ENCODE measurements at regions not wholly inside any gene's neighbourhood (a gene's known extent, or its start where the extent isn't known, plus 50 kb on each side); places are given as distances from the start of the nearest gene placed in this dataset.

DNA sequence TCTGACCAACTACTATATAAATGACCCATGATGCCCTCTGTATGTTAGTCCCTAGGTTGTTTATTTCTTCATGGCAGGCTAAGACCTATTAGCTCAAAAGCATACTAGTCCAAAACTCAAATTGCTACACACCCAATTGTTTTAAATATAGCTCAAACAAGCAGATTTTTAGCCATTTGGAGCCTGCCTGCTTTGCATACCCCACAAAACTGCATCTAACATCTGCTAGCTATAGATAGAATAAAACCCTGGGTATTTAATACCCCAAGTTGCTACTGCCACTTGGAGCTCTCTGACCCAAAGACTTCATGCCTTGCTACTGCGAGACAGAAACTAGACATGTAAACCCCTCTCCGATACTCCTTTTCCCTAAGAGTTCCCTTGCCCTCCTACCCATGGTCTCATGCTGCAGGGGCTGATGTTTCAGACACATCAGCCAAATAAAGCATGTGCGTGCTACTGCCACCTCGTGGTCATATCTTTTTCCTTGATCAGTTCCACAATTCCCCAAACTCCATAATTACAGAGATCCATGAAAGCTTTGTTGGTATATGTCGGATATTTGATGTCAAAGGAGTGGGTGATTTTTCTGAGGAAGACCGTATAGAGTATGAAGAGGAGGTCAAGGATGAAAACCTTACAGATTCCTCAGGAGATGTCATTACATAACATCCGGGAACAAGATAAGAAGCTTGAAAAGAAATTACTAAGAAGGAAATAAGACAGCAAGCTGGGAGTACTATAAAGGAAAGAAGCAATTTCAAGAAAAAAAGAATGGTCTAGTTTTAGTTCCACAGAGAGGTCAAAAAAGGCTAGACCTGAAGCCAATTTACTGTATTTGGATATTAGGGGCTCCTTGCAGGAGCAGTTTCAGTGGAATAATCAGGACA, 386.6 kb downstream of the SH2D4B start:
- TF ChIP-seq EP300 (IDR thresholded peaks at IDR 0.05), result no peak
- TF ChIP-seq, protein P1, sequence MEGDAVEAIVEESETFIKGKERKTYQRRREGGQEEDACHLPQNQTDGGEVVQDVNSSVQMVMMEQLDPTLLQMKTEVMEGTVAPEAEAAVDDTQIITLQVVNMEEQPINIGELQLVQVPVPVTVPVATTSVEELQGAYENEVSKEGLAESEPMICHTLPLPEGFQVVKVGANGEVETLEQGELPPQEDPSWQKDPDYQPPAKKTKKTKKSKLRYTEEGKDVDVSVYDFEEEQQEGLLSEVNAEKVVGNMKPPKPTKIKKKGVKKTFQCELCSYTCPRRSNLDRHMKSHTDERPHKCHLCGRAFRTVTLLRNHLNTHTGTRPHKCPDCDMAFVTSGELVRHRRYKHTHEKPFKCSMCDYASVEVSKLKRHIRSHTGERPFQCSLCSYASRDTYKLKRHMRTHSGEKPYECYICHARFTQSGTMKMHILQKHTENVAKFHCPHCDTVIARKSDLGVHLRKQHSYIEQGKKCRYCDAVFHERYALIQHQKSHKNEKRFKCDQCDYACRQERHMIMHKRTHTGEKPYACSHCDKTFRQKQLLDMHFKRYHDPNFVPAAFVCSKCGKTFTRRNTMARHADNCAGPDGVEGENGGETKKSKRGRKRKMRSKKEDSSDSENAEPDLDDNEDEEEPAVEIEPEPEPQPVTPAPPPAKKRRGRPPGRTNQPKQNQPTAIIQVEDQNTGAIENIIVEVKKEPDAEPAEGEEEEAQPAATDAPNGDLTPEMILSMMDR (IDR thresholded peaks at IDR 0.05), result peak in 3 of 4 experiments; percentile 39 to 65 (median 42)
- no peak for TF ChIP-seq POLR2A (IDR thresholded peaks at IDR 0.05)
- TF ChIP-seq POLR2AphosphoS5 (IDR thresholded peaks at IDR 0.05), result no peak
